HG03064 (cell line): ENCODE measurements at regions not wholly inside any gene's neighbourhood (a gene's known extent, or its start where the extent isn't known, plus 50 kb on each side); places are given as distances from the start of the nearest gene placed in this dataset.
"Not testable (repeated sequence)": the region's sequence is repeated elsewhere in the genome, so short reads cannot be mapped to it uniquely, and the experiment has no call there.

ENCODE experiments used
- ATAC-seq: cut with Tn5 transposase; IDR thresholded peaks from one replicate; pipeline ENCODE4 v1.9.1; 2021; ENCODE audit warnings: low read depth; ENCODE audit not compliant: unreplicated experiment

GRCh38 chr2:210859314-210859713 lies 302.9 kb downstream of the CPS1 start:
- ATAC-seq = no peak

- ATAC-seq = no peak
Measured at GRCh38 chr2:210860276-210860675, 303.9 kb downstream of the CPS1 start.

- ATAC-seq = no peak
Measured at GRCh38 chr2:210861038-210861665, 304.8 kb downstream of the CPS1 start.

- no peak for ATAC-seq
Measured at GRCh38 chr2:210862283-210863065, 306.1 kb downstream of the CPS1 start.

GRCh38 chr2:210863283-210863682 lies 306.9 kb downstream of the CPS1 start:
- ATAC-seq = no peak

- ATAC-seq = not testable (repeated sequence)
Measured at GRCh38 chr2:210871566-210871965, 315.2 kb downstream of the CPS1 start.

- no peak for ATAC-seq
Measured at GRCh38 chr2:210873631-210874030, 317.2 kb downstream of the CPS1 start.

GRCh38 chr2:210884227-210884626 lies 327.8 kb downstream of the CPS1 start:
- no peak for ATAC-seq

GRCh38 chr2:210888035-210888434 lies 331.6 kb downstream of the CPS1 start:
- ATAC-seq = no peak

GRCh38 chr2:210895132-210895531 lies 338.7 kb downstream of the CPS1 start:
- no peak for ATAC-seq

- ATAC-seq = no peak
Measured at GRCh38 chr2:210899131-210899530, 342.7 kb downstream of the CPS1 start.

GRCh38 chr2:210901326-210901725 lies 344.9 kb downstream of the CPS1 start:
- no peak for ATAC-seq

- no peak for ATAC-seq
Measured at GRCh38 chr2:210912779-210913178, 356.4 kb downstream of the CPS1 start.

GRCh38 chr2:210913461-210913860 lies 357.1 kb downstream of the CPS1 start:
- ATAC-seq = no peak

GRCh38 chr2:210915912-210916311 lies 359.5 kb downstream of the CPS1 start:
- ATAC-seq = no peak

- ATAC-seq = no peak
Measured at GRCh38 chr2:210917465-210917864, 361.1 kb downstream of the CPS1 start.

- ATAC-seq = no peak
Measured at GRCh38 chr2:210919128-210919527, 362.7 kb downstream of the CPS1 start.

- no peak for ATAC-seq
Measured at GRCh38 chr2:210922419-210922818, 366.0 kb downstream of the CPS1 start.

- ATAC-seq = no peak
Measured at GRCh38 chr2:210928714-210929113, 372.3 kb downstream of the CPS1 start.

- no peak for ATAC-seq
Measured at GRCh38 chr2:210938228-210938627, 381.8 kb downstream of the CPS1 start.

- no peak for ATAC-seq
Measured at GRCh38 chr2:210946395-210946794, 390.0 kb downstream of the CPS1 start.

- ATAC-seq = not testable (repeated sequence)
Measured at GRCh38 chr2:210950434-210951060, 394.1 kb downstream of the CPS1 start.
